Renal cortex interstitium (tissue), 11 donors: ENCODE measurements at regions not wholly inside any gene's neighbourhood (a gene's known extent, or its start where the extent isn't known, plus 50 kb on each side); places are given as distances from the start of the nearest gene placed in this dataset.
"Not testable (repeated sequence)": the region's sequence is repeated elsewhere in the genome, so short reads cannot be mapped to it uniquely, and the experiment has no call there.

Source experiments
- DNase-seq, 11 donors: peaks; one replicate each; pipeline ENCODE4 v3.0.0-alpha.2; 2013; ENCODE audit warnings: low read depth in 9 of 11, low spot score in 4 of 11; ENCODE audit errors: extremely low read depth in 1 of 11

DNA sequence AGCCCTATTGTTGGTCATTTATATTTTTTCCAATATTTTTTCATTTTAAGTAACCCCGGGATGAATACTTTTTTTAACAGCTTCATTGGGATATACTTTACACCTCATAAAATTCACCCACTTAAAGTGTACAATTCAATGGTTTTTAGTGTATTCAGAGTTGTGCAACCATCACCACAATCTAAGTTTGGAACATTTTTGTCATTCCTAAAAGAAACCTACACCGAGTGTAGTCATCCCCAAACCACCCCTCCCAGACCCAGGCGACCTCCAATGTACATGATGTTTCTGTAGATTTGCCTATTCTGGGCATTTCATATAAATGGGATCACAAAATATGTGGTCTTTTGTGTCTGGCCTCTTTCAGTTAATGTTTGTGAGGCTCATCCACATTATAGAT lies 118.3 kb upstream of the FRMD4B start:
- DNase-seq = no peak

DNA sequence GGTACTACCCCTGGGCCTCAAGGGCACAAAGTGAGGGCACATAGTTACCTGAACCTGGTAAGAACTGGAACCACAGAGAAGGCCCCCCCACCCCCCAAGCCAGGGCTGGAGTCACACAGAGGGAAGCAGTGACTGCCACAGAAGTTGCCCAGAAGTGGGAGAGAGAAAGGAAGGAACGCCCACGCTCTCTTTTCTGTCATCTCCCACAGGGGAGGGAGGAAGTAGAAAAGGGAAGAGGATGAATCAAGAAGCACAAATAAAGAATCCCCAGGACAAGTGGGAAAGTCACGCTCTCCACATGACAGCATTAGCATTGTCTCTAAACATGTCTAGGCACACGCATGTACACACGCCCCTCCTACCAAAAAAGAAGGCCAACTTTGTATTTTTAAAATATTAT lies 114.7 kb upstream of the FRMD4B start:
- DNase-seq = no peak

DNA sequence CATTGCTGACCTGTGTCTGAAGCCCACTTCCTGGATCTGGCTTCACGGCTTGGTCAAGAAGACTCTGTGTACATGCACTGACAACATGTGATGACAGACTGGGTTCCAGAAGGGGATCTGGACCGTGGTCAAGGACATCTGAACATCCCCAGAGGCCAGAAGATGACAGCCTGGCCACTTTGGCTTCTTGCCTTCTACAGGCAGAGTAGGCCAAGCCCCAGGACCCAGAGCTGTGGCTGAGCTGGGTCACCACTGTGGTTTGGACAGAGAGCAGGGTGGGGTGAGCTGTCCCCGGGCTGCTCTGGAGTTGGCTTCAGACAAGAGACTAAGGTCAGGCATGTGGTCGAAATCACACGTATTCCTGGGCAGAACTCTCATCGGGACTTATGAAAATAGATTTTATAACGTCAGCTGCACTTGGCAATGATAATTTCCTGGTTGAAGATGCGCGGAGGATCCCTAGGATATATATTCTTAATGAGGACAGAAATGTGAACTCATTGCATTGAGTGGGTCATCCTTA lies 114.1 kb upstream of the FRMD4B start:
- DNase-seq = no peak

DNA sequence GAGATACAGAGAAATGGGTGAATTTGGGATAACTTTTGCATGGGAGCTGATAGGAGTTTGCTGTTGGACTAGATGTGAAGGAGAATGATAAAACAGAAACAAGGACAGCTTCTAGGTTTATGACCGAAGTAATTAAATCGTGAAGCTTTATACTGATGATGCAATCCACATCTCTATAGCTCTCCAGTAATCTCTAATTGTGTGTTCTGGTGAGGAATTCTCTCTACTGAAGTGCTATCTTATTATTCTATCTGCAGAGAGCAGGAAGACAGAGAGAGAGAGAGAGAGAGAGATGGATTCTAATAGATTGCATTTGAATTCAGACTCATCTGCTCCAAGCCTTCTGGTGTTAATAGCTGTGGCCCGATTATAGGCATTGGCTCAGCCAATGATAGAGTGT lies 113.5 kb upstream of the FRMD4B start:
- no peak for DNase-seq

DNA sequence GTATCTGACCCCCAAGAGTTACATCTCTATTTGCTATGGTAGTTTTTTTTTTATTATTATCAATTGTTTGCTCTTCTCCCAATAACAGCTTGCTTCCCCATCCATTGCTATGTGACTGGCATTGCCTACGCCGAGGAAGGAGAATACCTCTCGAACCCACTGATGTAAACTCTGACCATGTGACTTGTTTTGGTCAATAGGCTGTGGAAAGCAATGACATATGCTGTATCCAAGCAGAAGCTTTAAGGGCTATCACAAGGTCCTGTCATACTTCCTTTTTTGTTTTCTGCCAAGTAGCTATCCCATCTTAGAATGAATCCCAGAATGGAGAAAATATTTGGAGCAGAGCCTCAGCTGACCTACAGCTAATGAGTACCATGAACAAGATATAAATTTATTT lies 111.0 kb upstream of the FRMD4B start:
- DNase-seq = no peak

DNA sequence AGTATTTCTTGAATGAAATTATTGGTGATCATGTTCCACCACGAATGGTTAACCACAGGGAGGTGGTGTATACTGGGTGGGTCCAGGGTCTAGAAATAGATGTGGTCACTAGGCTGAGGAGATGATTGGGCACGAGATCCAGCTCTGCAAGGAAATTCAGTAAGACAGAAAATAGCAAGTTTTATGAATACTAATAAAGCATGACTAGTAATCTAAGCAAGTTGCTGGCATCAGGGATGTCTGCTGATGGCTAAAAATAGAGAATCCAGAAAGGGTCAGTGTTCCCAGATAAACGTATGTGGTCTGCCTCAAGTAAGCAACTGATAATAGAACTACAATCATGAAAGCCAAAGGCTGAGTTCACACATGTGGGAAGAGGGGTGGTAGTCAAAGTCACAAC lies 108.3 kb upstream of the FRMD4B start:
- no peak for DNase-seq

DNA sequence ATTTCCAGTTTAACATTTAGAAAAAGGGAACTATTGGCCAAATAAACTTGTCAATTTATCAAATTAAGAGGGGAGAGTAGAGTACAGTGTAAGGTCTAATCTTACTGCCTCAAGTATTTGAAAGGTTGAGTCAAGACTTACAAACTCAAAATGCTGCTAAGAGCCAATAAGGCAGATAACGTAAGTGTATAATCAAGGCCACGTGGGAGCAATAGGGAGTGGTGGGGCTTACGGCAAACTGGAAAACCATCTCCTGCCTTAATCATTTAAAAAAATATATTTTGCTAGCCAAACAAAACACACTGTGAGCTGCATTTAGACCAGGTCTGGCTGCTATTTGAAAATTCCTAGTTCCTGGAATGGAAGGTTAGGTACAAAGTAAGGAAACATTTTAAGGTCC lies 107.3 kb upstream of the FRMD4B start:
- no peak for DNase-seq

DNA sequence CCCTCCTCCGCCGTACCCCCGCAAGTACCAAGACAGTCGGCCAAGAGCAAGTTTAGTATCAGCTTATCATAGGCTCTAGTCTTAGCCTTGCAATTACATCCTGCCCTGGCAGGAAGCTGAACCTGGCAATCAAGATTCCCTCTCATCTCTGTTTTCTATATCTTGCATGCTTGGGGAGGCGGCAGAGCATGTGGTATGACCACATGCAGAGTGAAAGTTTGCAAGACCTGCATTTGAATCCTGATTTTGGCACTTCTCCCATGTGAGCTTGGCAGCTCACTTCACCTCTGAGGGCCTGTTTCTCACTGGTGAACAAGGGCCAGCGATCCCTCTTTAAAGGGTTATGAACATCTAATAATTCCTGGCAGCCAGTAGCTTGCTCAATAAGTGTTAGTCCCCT lies 106.1 kb upstream of the FRMD4B start:
- DNase-seq = no peak

DNA sequence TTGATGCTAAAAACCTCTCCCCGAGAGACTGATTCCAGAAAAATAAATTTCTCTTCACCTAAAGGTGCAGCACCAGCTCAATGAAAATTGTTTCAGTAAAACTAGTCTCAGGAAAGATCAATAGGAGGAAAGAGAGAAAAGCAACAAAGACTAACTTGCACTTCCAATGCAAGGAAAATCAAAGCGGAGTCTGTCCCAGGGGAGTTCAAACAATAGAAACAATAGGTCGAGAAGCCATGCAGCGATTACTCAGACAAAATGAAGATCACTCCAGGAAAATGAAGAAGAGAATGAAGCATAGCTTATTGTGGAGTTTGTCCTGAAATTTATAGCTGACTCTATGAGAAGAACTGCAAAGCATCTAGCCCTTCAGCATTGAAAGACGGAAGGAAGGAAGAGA lies 105.1 kb upstream of the FRMD4B start:
- DNase-seq = no peak

DNA sequence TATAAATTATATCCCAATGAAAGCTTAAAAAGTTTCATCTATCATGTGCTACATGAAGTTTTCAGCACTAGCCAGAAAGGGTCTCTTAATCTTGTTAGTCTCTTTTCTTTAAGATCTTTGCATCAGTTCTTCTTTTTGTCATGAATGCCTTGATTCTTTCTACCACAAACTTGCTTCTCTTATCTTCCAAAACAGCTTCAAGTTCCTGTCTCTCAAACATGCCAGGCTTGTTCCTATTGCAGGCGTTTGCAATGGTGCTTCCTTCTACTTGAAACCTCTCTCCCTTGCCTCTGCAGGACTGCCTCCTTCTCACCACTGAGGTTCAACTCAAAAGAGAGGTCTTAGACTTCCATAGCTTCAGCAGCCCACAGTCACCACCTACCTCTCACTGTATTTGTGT lies 104.3 kb upstream of the FRMD4B start:
- DNase-seq = no peak

DNA sequence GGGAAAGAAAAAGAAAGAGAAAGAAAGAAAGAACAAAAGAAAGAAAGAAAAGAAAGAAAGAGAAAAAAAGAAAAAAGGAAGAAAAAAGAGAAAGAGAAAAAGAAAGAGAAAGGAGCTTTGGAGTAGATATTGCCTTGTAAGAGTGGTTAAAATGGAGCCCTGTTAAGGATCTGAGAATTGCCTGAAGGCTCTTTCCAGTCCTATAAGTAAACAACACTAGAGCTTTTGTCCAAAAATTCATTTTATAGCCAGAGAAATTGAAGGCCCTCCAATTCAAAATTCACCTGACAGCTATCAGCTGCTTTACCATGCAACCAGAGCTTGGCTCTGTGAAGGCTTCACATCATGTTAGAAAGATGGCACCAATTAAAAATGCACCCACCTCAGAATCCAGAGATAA lies 102.1 kb upstream of the FRMD4B start:
- no peak for DNase-seq

DNA sequence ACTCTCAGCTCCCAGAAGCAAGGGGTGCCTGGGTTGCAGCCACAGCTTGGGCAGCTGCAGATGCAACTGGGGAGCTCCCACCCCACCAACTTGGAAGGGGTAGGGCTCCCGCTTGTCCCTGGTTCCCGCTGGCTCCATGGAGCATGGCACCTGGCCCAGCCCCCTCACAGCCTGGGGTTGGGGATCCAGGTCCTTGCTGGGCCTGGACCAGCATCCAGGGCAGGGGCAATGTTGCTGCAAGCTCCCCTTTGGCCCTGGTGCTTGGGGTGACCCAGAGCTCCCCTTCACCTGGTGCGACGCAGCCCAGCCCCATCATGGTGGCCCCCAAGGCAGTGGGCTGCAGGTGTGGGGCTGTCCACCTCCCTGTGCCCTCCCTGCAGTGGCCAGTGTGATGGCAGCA lies 99.6 kb upstream of the FRMD4B start:
- no peak for DNase-seq

DNA sequence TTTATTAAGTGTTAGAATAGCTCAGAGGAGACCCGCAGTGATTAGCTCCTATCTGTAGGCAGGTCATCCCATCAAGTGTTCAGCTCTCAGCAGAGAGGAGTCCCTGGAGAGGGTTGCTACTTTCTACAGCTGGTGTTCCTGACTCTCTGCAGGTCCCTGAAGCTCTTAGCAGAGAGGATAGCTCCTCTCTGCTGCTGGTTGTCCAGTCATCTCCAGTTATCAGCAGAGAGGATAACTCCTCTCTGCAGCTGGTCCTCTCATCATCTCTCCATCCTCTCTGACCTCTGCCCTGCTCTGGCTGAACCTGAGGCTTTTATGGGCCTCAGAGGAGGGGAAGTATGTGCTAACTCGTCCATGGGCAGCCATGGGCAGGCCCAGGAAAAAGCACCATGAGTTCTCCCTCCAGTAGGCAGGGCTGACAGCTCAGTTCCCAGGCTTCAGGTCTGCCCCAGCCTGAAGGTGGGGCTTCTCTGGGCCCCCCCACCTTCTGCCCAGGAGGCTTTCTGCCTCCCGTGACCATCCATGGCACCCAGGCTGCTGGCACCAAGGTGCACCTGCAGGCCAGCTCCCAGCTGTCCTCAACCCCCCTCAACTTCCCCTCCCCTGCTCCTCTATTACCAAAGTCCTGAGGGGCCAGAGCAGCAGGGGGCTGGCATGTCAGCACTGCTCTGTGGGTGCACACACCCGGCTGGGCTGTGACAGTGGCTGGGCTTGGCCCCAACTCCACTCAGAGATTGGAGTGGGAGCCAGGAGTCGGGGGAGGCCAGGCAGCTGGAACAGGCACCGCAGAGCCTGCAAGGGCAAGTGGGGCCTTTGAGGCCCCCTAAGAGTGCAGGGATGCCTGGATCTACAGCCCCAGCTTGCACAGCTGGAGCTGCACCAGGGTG lies 98.9 kb upstream of the FRMD4B start:
- DNase-seq = no peak

DNA sequence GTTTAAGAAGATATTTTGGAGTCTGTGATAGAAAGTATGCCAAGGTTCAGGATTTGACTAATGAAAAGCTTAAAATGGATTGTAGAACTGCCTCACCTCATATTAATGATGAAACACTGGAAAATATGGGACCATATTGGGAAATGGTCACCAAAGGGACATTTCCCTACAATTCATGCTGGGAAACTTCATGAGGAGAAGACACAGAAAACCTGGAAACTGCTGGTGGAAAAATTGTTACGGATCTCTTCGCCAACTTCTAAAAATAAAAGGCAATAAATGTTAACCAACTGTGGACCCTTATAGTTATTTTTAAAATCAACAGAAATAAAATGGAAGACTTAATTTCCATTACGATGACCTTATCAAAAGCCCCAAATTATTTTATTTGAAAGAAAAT lies 97.6 kb upstream of the FRMD4B start:
- no peak for DNase-seq

DNA sequence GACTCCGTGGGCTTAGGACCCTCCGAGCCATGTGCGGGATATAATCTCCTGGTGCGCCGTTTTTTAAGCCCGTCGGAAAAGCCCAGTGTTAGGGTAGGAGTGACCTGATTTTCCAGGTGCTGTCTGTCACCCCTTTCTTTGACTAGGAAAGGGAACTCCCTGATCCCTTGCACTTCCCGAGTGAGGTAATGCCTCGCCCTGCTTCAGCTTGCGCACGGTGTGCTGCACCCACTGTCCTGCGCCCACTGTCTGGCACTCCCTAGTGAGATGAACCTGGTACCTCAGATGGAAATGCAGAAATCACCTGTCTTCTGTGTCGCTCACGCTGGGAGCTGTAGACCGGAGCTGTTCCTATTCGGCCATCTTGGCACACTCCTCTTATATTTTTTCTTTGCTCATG lies 95.1 kb upstream of the FRMD4B start:
- DNase-seq = not testable (repeated sequence)

DNA sequence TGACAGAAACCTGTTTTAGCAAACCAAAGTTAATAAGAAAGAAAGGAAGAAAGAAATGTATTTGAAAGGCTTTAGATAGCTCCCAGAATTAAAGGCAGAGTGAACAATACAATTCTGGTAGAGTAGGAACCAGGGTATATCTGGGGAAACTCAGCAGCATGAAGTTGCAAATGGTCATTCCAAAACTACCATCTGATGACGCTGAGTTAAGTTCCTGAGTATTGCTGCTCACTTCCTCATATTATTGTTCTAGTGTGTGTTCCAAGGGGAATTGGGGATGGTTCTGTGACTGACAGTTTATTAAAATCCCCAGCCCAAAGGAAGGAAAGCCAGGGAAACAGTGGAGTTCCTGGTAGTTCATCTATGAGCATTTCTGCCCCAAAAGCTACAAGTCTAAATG lies 88.3 kb upstream of the FRMD4B start:
- no peak for DNase-seq

DNA sequence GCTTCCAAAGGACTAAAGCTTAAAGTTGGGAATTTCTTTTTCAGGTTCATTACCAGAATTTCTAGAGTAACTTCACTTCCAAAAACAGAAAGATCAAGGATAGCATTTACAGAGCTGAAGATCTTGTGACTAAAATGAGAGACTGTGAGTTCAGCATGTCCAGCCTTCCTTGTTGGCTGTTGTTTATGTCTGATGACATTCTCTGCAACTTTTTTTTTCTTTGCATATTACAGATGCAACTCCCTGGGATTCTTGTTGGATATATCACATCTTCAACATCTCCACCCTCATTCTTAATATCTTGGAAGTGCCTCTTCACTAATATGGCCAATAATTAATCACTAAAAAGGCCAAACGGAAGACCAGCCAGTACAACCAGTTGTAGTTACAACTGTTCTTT lies 86.2 kb upstream of the FRMD4B start:
- DNase-seq = no peak

DNA sequence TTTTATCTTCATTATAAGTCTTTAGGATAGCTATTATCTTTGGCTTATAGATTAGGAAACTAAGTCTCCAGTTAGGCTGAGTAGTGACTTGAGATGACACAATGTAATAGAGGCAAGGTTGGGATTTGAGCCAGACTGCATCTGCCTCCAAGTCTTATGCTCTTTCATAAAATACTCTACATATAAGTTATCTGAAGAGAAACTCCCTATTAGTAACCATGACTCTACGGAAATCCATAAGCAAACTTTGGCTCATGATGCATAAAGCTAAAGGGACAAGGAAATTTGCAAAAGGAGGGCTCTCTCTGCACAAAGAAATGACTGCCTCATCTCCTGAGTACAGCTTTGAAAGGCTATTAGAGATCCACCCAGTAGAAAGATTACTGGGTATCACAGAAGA lies 77.6 kb upstream of the FRMD4B start:
- no peak for DNase-seq

DNA sequence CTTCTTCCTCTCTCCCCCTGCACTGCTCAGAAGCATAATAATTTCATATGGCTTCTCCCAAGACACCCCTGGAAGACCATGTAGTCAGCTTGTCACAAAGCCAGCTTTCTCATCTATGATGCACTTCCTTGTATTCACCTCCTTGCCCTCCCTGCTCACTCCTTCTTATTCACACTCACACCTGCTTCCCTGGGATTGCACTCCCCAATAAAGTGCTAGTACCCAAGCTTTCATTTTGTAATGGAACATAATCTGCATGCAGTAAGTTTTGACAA lies 76.9 kb upstream of the FRMD4B start:
- no peak for DNase-seq

DNA sequence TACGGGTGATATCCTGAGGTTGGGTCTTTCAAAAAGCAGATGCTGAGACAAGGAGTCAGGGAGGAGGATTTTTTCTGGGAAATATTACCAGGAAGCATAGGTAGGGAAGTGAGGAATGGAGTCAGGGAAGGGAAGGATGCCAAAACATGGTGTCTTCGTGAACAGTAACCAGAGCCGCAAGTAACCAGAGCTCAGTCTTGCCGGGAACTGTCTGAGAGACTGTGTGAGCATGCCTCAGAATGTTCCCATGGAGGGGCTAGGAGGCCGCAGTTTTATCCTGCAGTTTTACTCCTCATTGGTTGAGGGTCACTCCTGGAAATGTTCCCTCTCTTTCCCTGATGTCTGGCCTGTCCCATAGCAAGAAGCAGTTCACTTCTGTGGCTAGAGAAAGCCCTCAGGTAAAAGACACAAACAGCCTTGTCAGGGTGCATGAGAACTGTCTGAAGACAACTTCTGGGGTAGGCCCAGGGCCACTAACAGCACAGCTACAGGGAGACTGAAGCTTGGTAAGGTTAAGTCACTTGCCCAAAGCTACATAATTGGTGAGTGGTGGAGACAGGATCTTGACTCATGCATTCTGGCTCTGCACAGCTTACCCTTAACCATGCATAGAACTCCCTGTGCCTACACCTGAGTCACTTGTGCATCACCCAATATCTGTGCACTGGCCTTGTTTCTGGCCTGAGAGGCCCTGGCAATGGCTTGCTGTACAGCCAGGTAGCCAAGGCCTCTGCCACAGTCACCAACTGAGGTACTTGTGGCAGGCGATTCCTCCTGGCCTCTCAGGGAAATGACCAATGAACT lies 76.3 kb upstream of the FRMD4B start:
- DNase-seq = no peak

DNA sequence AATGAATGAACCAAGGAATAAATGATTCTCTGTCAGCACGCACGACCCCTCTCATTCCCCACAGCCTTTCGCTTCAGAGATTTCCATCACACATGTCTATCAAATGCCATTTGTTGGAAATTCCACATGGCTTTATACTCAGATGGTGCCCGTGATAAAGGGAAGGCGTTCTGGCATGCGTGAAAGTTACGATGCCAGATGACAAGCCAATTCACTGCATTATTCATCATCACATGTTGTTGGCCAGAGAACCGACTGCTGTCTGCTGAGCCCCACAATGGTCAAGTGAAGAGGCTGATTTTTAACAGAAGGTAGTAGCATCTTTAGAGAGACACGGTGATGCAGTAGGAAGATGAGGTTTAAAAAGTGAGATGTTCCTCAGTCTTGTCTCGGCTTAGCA lies 74.1 kb upstream of the FRMD4B start:
- DNase-seq = no peak
